ENCODE measurements at regions not wholly inside any gene's neighbourhood (a gene's known extent, or its start where the extent isn't known, plus 50 kb on each side); places are given as distances from the start of the nearest gene placed in this dataset.

GRCh38 chr16:9578459-9578858, 487.0 kb downstream of the HAPSTR1 start:
- H3K4me3 ChIP-seq (ENCODE audit: low read depth, low read length) = no peak overlapping the region
- TF ChIP-seq, protein P1, sequence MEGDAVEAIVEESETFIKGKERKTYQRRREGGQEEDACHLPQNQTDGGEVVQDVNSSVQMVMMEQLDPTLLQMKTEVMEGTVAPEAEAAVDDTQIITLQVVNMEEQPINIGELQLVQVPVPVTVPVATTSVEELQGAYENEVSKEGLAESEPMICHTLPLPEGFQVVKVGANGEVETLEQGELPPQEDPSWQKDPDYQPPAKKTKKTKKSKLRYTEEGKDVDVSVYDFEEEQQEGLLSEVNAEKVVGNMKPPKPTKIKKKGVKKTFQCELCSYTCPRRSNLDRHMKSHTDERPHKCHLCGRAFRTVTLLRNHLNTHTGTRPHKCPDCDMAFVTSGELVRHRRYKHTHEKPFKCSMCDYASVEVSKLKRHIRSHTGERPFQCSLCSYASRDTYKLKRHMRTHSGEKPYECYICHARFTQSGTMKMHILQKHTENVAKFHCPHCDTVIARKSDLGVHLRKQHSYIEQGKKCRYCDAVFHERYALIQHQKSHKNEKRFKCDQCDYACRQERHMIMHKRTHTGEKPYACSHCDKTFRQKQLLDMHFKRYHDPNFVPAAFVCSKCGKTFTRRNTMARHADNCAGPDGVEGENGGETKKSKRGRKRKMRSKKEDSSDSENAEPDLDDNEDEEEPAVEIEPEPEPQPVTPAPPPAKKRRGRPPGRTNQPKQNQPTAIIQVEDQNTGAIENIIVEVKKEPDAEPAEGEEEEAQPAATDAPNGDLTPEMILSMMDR (conservative IDR thresholded peaks at IDR 0.05; ENCODE audit: low read depth, low read length) = no peak
- no peak for DNase-seq (ENCODE audit: low read depth)

- no peak for DNase-seq (ENCODE audit: low read depth)
- TF ChIP-seq, protein P1 (conservative IDR thresholded peaks at IDR 0.05; ENCODE audit: low read depth, low read length) = no peak
- no peak overlapping the region for H3K4me3 ChIP-seq (ENCODE audit: low read depth, low read length)
Measured at GRCh38 chr16:9580025-9580424, 488.6 kb downstream of the HAPSTR1 start.

DNA sequence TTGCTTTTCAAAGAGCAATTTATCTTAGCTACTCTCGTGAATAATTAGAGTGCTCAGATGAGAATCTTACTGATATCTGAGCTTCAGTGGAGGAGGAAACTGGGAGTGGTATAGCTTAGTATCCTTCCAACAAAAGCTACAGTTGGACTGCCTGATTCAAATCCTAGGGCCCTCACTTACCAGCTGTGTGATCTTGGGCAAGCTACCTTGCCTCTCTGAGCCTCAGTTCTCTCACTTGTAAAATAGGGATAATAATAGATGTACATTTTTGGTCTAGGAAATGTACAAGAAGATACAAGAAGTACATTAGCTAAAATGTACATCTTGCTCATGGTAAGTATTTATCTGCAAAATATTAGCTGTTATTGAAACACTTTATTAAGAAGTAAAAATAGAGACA, 502.0 kb downstream of the HAPSTR1 start:
- no peak overlapping the region for H3K4me3 ChIP-seq (ENCODE audit: low read depth, low read length)
- TF ChIP-seq, protein P1 (conservative IDR thresholded peaks at IDR 0.05; ENCODE audit: low read depth, low read length) = no peak
- no peak for DNase-seq (ENCODE audit: low read depth)

GRCh38 chr16:9594047-9594446, 502.6 kb downstream of the HAPSTR1 start:
- TF ChIP-seq, protein P1 (conservative IDR thresholded peaks at IDR 0.05; ENCODE audit: low read depth, low read length) = no peak
- DNase-seq (ENCODE audit: low read depth) = no peak
- H3K4me3 ChIP-seq (ENCODE audit: low read depth, low read length) = no peak overlapping the region

DNA sequence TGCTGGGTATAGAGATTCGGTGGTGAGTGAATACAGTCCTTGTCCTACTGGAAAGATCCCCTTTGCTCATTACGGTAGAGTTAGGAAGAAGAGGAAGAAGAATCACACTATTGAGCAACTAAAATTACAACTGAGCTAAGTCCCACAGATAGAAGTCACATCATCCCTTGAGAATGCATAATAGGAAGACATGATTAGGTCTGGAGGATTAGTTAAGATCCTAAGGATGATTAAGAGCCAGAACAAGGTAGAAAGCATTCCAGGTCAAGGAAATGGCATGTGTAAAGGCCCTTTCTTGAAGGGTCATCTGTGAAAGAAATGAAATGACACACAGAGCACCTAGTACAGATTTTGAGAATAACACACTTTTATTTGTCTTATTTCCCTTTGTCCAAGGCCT, 503.5 kb downstream of the HAPSTR1 start:
- TF ChIP-seq, protein P1 (conservative IDR thresholded peaks at IDR 0.05; ENCODE audit: low read depth, low read length) = no peak
- H3K4me3 ChIP-seq (ENCODE audit: low read depth, low read length) = no peak overlapping the region
- no peak for DNase-seq (ENCODE audit: low read depth)

DNA sequence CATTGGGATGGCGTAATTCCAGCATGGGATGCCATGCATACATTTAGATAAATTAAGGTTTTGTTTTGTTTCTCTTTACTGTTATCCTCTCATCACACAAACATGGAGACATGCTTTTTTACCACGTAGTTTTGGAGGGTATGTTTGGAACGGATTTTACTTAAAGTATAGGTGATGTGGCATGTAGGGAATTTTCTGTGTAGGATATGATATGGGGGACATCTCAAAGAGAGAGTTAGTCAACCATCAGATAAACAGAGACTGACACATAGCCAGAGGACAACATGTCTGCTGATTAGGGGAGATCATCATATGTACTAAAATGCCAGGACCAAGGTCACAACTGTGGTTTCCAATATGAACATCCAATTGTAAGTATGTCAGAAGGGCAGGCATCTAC, 503.9 kb downstream of the HAPSTR1 start:
- H3K4me3 ChIP-seq (ENCODE audit: low read depth, low read length) = no peak overlapping the region
- DNase-seq (ENCODE audit: low read depth) = no peak
- TF ChIP-seq, protein P1 (conservative IDR thresholded peaks at IDR 0.05; ENCODE audit: low read depth, low read length) = no peak

DNA sequence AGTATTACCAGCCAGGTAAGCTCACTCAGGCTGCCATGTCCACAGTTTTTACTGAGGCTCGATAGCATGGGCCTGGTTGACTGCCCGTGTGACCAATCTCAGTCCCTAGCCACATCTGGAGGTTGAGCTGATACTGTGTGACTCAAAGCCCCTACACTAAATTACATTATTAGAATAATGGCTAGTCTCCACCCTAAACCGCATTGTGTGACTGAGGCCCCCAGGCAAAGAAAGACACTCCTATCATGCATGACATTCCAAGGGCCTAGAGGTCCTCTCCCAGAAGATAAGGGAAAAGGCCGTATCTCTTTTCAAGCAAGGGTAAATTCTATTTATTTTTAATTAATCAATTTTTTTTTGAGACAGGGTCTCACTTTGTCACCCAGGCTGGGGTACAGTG, 505.3 kb downstream of the HAPSTR1 start:
- no peak overlapping the region for H3K4me3 ChIP-seq (ENCODE audit: low read depth, low read length)
- no peak for DNase-seq (ENCODE audit: low read depth)
- TF ChIP-seq, protein P1 (conservative IDR thresholded peaks at IDR 0.05; ENCODE audit: low read depth, low read length) = no peak

Data from choroid plexus epithelial cell (primary cell).